Renal cortical epithelial cell (primary cell): ENCODE measurements at regions not wholly inside any gene's neighbourhood (a gene's known extent, or its start where the extent isn't known, plus 50 kb on each side); places are given as distances from the start of the nearest gene placed in this dataset.

Experiments
- DNase-seq: peaks from one replicate; pipeline ENCODE4 v3.0.0-alpha.2; 2011; ENCODE audit warnings: low read depth

- no peak for DNase-seq
These were observed 411.7 kb upstream of the FZD8 start for GRCh38 chr10:36053775-36054174.

GRCh38 chr10:36053271-36053670, 411.2 kb upstream of the FZD8 start:
- no peak for DNase-seq

GRCh38 chr10:36051500-36051991, 409.4 kb upstream of the FZD8 start:
- DNase-seq = no peak

- no peak for DNase-seq
These were observed 408.8 kb upstream of the FZD8 start for GRCh38 chr10:36050763-36051499.

GRCh38 chr10:36048780-36049179, 406.7 kb upstream of the FZD8 start:
- DNase-seq = no peak

GRCh38 chr10:36048236-36048635, 406.1 kb upstream of the FZD8 start:
- peak; percentile 24 for DNase-seq

- DNase-seq = no peak
These were observed 400.0 kb upstream of the FZD8 start for GRCh38 chr10:36042135-36042534.

GRCh38 chr10:36038316-36038955, 396.3 kb upstream of the FZD8 start:
- peak; percentile 31 for DNase-seq

- no peak for DNase-seq
These were observed 394.0 kb upstream of the FZD8 start for GRCh38 chr10:36036137-36036536.

- DNase-seq = no peak
These were observed 391.7 kb upstream of the FZD8 start for GRCh38 chr10:36033808-36034207.

- DNase-seq = no peak
These were observed 388.4 kb upstream of the FZD8 start for GRCh38 chr10:36030516-36030915.

- no peak for DNase-seq
These were observed 384.7 kb upstream of the FZD8 start for GRCh38 chr10:36026656-36027390.

- peak; percentile 54 for DNase-seq
These were observed 384.0 kb upstream of the FZD8 start for GRCh38 chr10:36026081-36026480.

GRCh38 chr10:36023939-36024338, 381.8 kb upstream of the FZD8 start:
- DNase-seq = peak; percentile 99

GRCh38 chr10:36021096-36021495, 379.0 kb upstream of the FZD8 start:
- DNase-seq = peak; percentile 23

GRCh38 chr10:36019749-36020148, 377.7 kb upstream of the FZD8 start:
- no peak for DNase-seq

GRCh38 chr10:36018996-36019395, 376.9 kb upstream of the FZD8 start:
- DNase-seq = no peak

GRCh38 chr10:36017137-36017536, 375.0 kb upstream of the FZD8 start:
- peak; percentile 82 for DNase-seq

GRCh38 chr10:36007369-36007768, 365.3 kb upstream of the FZD8 start:
- no peak for DNase-seq

- DNase-seq = no peak
These were observed 361.6 kb upstream of the FZD8 start for GRCh38 chr10:36003688-36004087.

- DNase-seq = no peak
These were observed 361.0 kb upstream of the FZD8 start for GRCh38 chr10:36003031-36003600.

GRCh38 chr10:36002445-36002844, 360.3 kb upstream of the FZD8 start:
- no peak for DNase-seq
